AG09319 (cell line): ENCODE measurements at regions not wholly inside any gene's neighbourhood (a gene's known extent, or its start where the extent isn't known, plus 50 kb on each side); places are given as distances from the start of the nearest gene placed in this dataset.

Source experiments
- DNase-seq: peaks from one replicate; pipeline ENCODE4 v3.0.0-alpha.2; 2010; ENCODE audit warnings: low read depth; ENCODE audit errors: extremely low read depth
- CTCF ChIP-seq: IDR thresholded peaks from 2 replicates; pipeline ENCODE4 v1.5.1; 2011; ENCODE audit warnings: low read depth, mild to moderate bottlenecking, inconsistent platforms, low read length, moderate library complexity

DNA sequence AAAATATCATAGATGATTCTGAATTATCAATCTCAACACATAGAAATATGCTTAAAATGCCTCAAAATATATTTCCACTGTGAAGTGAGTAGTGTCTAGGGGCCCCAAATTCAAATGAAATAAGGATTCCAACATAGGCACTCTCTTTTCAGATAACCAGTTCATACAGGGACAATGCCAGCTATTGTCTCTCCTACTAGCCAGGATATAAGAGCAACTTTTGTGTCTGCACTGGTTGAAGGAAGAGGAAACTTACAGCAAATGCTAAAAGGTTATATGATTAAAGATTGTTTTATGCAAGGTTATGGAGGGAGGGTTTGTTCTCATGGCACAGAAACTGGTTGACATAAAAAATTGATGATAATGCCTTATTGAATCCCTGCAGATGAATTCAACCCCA is 579.4 kb upstream of the ALCAM start:
- DNase-seq = no peak
- no peak for TF ChIP-seq CTCF

DNA sequence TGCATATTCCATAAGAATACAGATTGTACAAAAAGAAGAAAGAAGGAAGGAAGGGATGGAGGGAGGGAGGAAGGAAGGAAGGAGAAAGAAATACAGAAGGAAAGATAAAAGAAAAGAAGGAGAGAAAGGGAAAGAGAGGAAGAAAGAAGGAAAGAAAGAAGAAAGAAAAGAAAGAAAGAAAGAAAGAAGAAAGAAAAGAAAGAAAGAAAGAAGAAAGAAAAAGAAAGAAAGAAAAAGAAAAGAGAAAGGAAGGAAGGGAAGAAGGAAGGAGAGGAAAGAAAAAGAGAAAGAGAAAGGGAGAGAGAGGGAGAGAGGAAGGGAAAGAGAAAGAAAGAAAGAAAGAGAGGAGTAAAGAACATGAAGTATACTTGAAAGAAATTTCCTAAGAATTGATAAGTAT is 577.9 kb upstream of the ALCAM start:
- no peak for DNase-seq

DNA sequence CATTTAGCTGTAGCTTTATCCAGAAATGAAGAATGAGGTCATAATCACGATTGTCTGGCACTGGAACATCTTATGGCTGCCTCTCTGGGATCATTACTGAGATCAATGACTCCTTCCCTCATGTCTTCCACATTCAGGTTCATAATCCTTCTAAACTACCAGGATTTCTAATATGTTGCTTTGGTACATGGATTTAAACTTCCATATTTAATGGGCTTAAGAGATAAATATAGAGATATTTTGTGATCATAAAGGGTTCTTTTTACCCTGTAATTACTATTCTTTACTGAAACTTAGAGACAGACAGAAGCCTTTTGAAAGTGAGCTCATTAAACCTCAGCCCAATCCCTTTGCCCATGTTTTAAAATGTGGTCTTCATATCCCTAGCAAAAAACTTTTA is 575.4 kb upstream of the ALCAM start:
- DNase-seq = no peak
- TF ChIP-seq CTCF = no peak

More for the DNA sequence above, 577.9 kb upstream of the ALCAM start:
- TF ChIP-seq CTCF = no peak

- DNase-seq = peak; percentile 11
- TF ChIP-seq CTCF = no peak
These were observed 570.2 kb upstream of the ALCAM start for GRCh38 chr3:104796556-104796955.

DNA sequence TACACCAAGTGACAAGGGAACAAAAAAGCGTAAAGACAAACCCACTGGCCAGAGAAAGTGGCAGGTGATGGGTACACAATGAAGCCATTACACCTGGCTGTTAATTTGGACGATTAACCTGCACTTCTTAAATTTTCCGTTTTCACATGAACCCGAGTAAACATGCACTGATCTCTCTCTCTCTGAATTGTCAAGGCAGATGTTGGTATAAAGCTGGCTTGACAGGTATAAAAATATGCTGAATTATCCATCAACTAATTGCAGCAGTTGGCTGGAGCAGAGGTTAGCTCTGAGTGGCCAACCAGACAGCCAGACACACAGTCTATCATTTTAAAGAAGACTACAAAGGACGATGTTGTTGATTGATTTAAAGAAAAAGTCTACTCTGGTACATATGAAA is 561.7 kb upstream of the ALCAM start:
- no peak for DNase-seq
- TF ChIP-seq CTCF = no peak

GRCh38 chr3:104805508-104805907 is 561.2 kb upstream of the ALCAM start:
- no peak for TF ChIP-seq CTCF
- no peak for DNase-seq

DNA sequence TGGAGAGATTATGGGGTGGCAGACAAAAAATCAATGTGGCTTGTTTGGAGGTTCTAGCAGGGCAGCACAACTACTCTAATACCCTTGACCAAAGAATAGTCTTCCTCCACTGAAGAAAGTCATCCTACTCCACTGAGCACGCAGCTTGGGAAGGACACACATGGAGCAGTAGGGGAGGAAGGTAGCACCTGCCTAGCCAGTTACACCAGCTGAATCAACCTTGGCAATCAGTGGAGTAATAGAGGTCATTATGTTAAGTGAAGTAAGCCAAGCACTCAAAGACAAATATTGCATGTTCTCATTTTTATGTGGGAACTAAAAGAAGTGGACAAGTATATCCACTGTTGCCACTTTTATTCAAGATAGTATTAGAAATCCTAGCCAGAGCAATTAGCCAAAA is 555.8 kb upstream of the ALCAM start:
- DNase-seq = no peak
- no peak for TF ChIP-seq CTCF
